T-helper 9 cell (primary cell): ENCODE measurements at regions not wholly inside any gene's neighbourhood (a gene's known extent, or its start where the extent isn't known, plus 50 kb on each side); places are given as distances from the start of the nearest gene placed in this dataset.

Experiments used
- DNase-seq: peaks from one replicate; pipeline ENCODE4 v3.0.0-alpha.2; 2020

DNA sequence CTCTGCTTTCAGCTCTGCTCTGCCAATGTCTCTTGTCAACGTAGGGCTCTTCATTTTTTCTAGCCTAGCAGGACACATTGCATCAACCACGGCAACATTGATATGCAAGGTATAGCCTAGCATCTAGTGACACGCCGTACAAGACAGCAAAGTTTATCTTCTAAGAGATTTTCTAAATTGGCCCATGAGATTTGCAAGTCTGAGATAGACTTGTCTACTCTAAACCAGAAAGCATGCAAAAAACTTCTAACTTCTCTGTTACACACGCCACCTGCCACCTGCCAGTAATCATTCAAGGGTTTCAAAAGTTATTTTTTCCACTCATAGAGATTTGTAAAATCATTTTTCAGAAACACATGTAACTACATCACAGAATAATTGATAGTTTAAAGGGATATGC, 1265.7 kb downstream of the C4orf33 start:
- DNase-seq, result no peak

GRCh38 chr4:130368668-130369067, 1272.7 kb downstream of the C4orf33 start:
- no peak for DNase-seq

GRCh38 chr4:130393231-130393630, 1297.3 kb downstream of the C4orf33 start:
- DNase-seq, result no peak

DNA sequence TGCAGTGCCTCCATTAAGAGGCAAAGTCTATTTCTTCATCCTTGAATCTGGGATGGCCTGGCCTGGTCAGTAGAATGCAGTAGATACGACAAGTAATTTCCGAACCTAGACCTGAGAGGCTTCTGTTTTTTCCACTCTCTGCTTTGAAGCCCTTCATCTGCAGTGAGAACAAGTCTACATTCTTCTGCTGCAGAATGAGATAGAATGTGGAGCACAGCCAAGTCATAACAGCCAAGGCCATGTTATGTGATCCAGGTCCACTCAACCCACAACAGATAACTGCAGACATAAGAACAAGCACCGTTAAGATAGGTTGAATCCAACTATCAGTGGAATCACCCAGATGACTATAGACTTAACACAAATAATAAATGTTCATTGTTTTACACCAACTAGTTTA, 1297.7 kb downstream of the C4orf33 start:
- DNase-seq, result no peak

DNA sequence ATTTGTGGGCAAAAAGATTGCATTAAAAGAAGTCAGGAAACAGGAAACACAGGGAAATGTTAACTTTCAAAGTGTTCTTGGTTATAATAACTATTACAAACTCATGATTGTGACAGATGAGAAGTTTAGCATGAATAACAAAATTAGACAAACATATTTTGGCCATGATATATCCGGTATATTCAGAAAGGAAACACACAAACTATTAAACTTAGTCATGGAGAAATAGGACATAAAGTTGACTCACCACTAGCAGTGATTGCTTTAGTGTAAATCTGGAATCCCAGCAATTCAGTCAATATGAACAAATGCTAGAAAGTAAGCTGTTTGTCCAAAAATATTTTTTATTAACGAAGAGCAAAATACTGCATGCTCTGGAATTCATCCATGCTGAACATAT, 1299.9 kb downstream of the C4orf33 start:
- no peak for DNase-seq

GRCh38 chr4:130403221-130403620, 1307.3 kb downstream of the C4orf33 start:
- DNase-seq, result no peak

GRCh38 chr4:130416228-130416627, 1320.3 kb downstream of the C4orf33 start:
- DNase-seq, result no peak

GRCh38 chr4:130419211-130419975, 1323.4 kb downstream of the C4orf33 start:
- DNase-seq, result no peak

- no peak for DNase-seq
These were observed 1326.3 kb downstream of the C4orf33 start for GRCh38 chr4:130422261-130422660.

DNA sequence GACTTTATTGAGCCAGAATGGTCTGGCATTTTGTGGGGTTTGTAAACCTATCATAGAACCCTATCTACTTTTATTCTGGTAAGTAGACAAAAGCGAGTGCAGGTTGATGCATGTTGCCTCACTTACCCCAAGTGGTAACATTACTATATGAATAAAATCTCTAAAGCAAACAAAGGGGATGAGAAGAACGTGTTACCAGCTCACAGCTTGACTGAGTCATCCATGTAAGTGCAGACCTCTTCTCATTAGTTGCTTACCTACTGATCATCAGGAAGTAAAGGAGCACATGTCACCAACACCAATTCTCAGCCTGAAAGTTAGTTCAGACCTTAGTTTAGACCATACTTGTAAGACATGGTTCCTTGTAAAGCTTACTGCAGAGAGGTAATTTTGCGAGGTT, 1328.3 kb downstream of the C4orf33 start:
- no peak for DNase-seq

GRCh38 chr4:130432289-130432688, 1336.3 kb downstream of the C4orf33 start:
- DNase-seq, result no peak

- DNase-seq, result no peak
These were observed 1353.8 kb downstream of the C4orf33 start for GRCh38 chr4:130449741-130450140.

DNA sequence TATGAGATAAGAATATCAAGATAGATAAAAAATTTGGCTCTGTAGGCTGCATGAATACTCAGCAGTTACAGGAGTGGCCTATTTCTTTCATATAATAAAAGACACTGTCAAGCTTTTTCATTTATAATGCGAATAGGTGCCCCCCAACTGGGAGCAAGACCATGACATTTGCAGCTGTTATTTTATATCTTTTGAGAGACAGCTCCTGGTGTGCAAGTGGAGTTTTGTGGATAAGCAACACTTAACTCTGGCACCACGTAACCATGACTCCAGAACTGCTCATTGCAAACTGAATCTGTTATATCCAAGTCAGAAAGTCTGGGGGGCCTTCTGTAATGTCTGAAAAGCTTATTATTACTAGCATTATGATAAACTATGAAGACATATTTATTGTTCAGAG, 1372.4 kb downstream of the C4orf33 start:
- no peak for DNase-seq

DNA sequence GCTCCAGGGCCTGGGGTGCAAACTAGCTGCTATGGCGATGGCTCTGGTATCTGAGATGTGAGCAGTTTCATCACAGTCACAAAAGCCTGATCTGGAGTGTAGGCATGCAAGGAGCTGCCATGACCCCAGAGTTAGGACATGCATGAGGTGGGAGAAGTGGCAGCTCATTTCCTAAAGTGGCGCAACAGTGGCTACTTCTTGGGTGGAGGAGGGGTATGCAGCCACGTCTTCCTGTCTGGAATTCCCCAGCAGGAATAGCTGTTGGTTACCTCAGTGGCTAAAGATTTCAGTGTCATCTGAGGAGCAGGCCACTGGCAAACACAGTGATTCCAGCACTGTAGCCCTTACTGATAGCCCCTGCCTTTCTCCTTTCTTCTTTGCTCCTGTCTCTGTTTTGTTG, 1382.5 kb downstream of the C4orf33 start:
- no peak for DNase-seq

GRCh38 chr4:130479020-130479419, 1383.1 kb downstream of the C4orf33 start:
- DNase-seq, result no peak

GRCh38 chr4:130479674-130480073, 1383.7 kb downstream of the C4orf33 start:
- DNase-seq, result no peak

- DNase-seq, result no peak
These were observed 1388.9 kb downstream of the C4orf33 start for GRCh38 chr4:130484826-130485225.

DNA sequence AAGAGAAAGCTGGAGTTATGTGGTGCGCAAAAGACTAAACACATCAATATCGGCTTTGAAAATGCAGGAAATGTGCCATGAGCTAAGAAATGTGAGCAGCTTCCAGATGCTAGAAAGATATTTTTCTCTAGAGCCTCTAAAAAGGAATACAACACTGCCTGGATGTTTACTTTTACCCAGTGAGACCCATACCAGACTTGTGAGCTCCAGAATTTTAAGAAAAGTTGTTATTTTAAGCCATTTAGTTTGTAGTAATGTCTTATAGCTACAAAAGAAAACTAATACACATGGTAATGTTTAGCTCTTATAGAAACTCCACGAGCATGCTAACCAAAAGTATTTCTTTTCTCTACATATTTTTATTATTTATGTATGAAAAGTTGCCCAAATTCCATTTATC, 1389.4 kb downstream of the C4orf33 start:
- no peak for DNase-seq

DNA sequence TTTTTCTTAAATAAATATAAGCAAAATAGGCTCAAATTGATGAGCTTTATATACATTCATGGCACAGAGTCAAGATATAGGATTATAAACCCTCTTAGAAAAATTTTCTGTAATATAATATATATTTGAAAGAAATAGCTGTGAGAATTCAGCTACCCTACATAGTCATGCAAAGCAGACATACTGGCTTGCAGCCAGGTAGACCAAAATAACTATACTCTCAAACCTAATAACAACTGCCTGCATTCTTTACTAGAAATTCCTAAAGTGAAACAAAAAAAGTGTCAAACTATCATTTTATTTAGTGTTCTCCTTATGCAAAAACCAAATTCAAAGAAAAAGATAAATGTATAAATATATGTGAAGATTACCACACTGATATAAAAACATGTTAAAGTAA, 1390.2 kb downstream of the C4orf33 start:
- DNase-seq, result no peak

- DNase-seq, result no peak
These were observed 1390.9 kb downstream of the C4orf33 start for GRCh38 chr4:130486841-130487240.

DNA sequence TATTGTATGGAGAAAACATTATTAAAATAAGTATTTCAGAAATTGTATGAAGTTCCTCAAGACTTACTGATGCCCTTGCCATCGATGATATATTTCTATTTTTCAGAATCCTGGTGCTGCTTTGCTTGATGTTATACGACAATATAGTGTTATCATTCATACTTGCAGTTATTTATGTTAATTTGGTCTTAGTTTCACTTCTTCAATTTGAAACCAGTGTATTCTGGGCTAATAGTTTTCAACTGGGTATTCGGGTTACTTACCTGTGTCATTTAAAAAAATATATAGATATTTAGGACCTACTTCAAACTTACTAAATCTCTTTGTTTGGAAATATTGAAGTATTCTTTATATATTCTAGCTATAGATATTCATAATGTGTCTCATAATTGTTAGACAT, 1414.7 kb downstream of the C4orf33 start:
- DNase-seq, result no peak

DNA sequence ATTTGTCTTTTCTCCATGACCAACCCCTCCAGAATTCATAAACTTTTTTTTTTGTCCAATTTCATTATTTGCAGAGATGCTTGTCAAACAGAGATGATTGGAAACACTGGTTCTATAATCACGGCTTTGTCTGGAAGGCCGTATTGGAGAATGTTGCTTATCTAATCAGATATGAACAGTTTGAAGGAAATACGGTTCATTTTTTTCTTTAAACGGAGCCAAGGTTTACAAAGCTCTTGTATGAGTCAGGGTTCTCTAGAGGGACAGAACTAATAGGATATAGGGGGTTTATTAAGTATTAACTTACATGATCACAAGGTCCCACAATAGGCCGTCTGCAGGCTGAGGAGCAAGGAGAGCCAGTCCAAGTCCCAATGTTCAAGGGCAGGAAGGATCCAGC, 1415.8 kb downstream of the C4orf33 start:
- DNase-seq, result no peak

GRCh38 chr4:130524057-130524456, 1428.1 kb downstream of the C4orf33 start:
- DNase-seq, result no peak

GRCh38 chr4:130530505-130530904, 1434.6 kb downstream of the C4orf33 start:
- no peak for DNase-seq

- no peak for DNase-seq
These were observed 1438.7 kb downstream of the C4orf33 start for GRCh38 chr4:130534651-130535050.
